Mucosa of stomach (tissue), 1 donor: ENCODE measurements at regions not wholly inside any gene's neighbourhood (a gene's known extent, or its start where the extent isn't known, plus 50 kb on each side); places are given as distances from the start of the nearest gene placed in this dataset.

Experiments used
- H3K27me3 ChIP-seq: one replicate; pipeline ENCODE4 v1.7.0; 2013; ENCODE audit warnings: mild to moderate bottlenecking, low read length; ENCODE audit not compliant: control insufficient read depth, insufficient read depth
- H3K36me3 ChIP-seq: one replicate; pipeline ENCODE4 v1.7.0; 2013; ENCODE audit warnings: low read length; ENCODE audit not compliant: control insufficient read depth, insufficient read depth
- H3K4me1 ChIP-seq: one replicate; pipeline ENCODE4 v1.7.0; 2013; ENCODE audit warnings: mild to moderate bottlenecking, low read length; ENCODE audit not compliant: control insufficient read depth, insufficient read depth
- H3K4me3 ChIP-seq: one replicate; pipeline ENCODE4 v1.7.0; 2013; ENCODE audit warnings: low read length
- H3K9ac ChIP-seq: one replicate; pipeline ENCODE4 v1.7.0; 2013; ENCODE audit warnings: mild to moderate bottlenecking, low read length, moderate library complexity
- H3K9me3 ChIP-seq: one replicate; pipeline ENCODE4 v1.7.0; 2013; ENCODE audit warnings: mild to moderate bottlenecking, low read length, moderate library complexity; ENCODE audit not compliant: control insufficient read depth
- donor health status: Pancreatic carcinoma.

- H3K36me3 ChIP-seq = no peaks in the 10 kb centered on the region
- H3K9me3 ChIP-seq = no peaks in the 10 kb centered on the region
- H3K27me3 ChIP-seq = no peaks in the 10 kb centered on the region
- no peak overlapping the region for H3K9ac ChIP-seq
- H3K4me1 ChIP-seq = no peaks in the 10 kb centered on the region
- no peak overlapping the region for H3K4me3 ChIP-seq
These were observed 982.6 kb upstream of the FANCL start for GRCh38 chr2:59223742-59224141.

GRCh38 chr2:59217360-59217759, 976.2 kb upstream of the FANCL start:
- H3K4me3 ChIP-seq = no peak overlapping the region
- no peaks in the 10 kb centered on the region for H3K4me1 ChIP-seq
- H3K9ac ChIP-seq = no peak overlapping the region
- no peaks in the 10 kb centered on the region for H3K36me3 ChIP-seq
- H3K9me3 ChIP-seq = no peaks in the 10 kb centered on the region
- H3K27me3 ChIP-seq = no peaks in the 10 kb centered on the region

GRCh38 chr2:59206361-59206760, 965.2 kb upstream of the FANCL start:
- Histone ChIP-seq H3K36me3 (no peaks in the 10 kb centered on the region), H3K9ac (no peak overlapping the region), H3K4me3 (no peak overlapping the region), H3K4me1 (no peaks in the 10 kb centered on the region), H3K9me3 (no peaks in the 10 kb centered on the region), H3K27me3 (no peaks in the 10 kb centered on the region)

GRCh38 chr2:59204040-59204439, 962.9 kb upstream of the FANCL start:
- H3K9me3 ChIP-seq = no peaks in the 10 kb centered on the region
- H3K4me3 ChIP-seq = no peak overlapping the region

GRCh38 chr2:59196491-59196890, 955.4 kb upstream of the FANCL start:
- Histone ChIP-seq H3K9ac (no peak overlapping the region), H3K9me3 (no peaks in the 10 kb centered on the region), H3K4me1 (no peaks in the 10 kb centered on the region), H3K27me3 (no peaks in the 10 kb centered on the region), H3K36me3 (no peaks in the 10 kb centered on the region), H3K4me3 (no peak overlapping the region)

More at GRCh38 chr2:59204040-59204439, 962.9 kb upstream of the FANCL start:
- H3K9ac ChIP-seq = no peak overlapping the region
- no peaks in the 10 kb centered on the region for H3K36me3 ChIP-seq
- no peaks in the 10 kb centered on the region for H3K4me1 ChIP-seq
- H3K27me3 ChIP-seq = no peaks in the 10 kb centered on the region

- H3K27me3 ChIP-seq = no peaks in the 10 kb centered on the region
- H3K9me3 ChIP-seq = no peaks in the 10 kb centered on the region
- H3K4me3 ChIP-seq = no peak overlapping the region
- H3K4me1 ChIP-seq = no peaks in the 10 kb centered on the region
- no peak overlapping the region for H3K9ac ChIP-seq
- H3K36me3 ChIP-seq = no peaks in the 10 kb centered on the region
These were observed 954.7 kb upstream of the FANCL start for GRCh38 chr2:59195851-59196250.

- Histone ChIP-seq H3K4me3 (no peak overlapping the region), H3K36me3 (no peaks in the 10 kb centered on the region), H3K9me3 (no peaks in the 10 kb centered on the region), H3K27me3 (no peaks in the 10 kb centered on the region), H3K4me1 (no peaks in the 10 kb centered on the region), H3K9ac (no peak overlapping the region)
These were observed 950.7 kb upstream of the FANCL start for GRCh38 chr2:59191781-59192180.

- Histone ChIP-seq H3K9ac (no peak overlapping the region), H3K4me3 (no peak overlapping the region), H3K27me3 (no peaks in the 10 kb centered on the region), H3K9me3 (no peaks in the 10 kb centered on the region), H3K4me1 (no peaks in the 10 kb centered on the region), H3K36me3 (no peaks in the 10 kb centered on the region)
These were observed 949.4 kb upstream of the FANCL start for GRCh38 chr2:59190518-59190917.

- Histone ChIP-seq H3K4me1 (no peaks in the 10 kb centered on the region), H3K9me3 (no peaks in the 10 kb centered on the region), H3K36me3 (no peaks in the 10 kb centered on the region), H3K4me3 (no peak overlapping the region), H3K9ac (no peak overlapping the region), H3K27me3 (no peaks in the 10 kb centered on the region)
These were observed 943.3 kb upstream of the FANCL start for GRCh38 chr2:59184276-59185020.

- H3K4me1 ChIP-seq = no peaks in the 10 kb centered on the region
- no peaks in the 10 kb centered on the region for H3K9me3 ChIP-seq
- no peak overlapping the region for H3K9ac ChIP-seq
- H3K36me3 ChIP-seq = no peaks in the 10 kb centered on the region
- H3K27me3 ChIP-seq = no peaks in the 10 kb centered on the region
- H3K4me3 ChIP-seq = no peak overlapping the region
These were observed 941.9 kb upstream of the FANCL start for GRCh38 chr2:59183070-59183469.

- H3K4me1 ChIP-seq = no peaks in the 10 kb centered on the region
- no peaks in the 10 kb centered on the region for H3K27me3 ChIP-seq
- H3K4me3 ChIP-seq = no peak overlapping the region
- no peak overlapping the region for H3K9ac ChIP-seq
- H3K36me3 ChIP-seq = no peaks in the 10 kb centered on the region
- H3K9me3 ChIP-seq = no peaks in the 10 kb centered on the region
These were observed 941.1 kb upstream of the FANCL start for GRCh38 chr2:59182249-59182648.

- no peaks in the 10 kb centered on the region for H3K4me1 ChIP-seq
- H3K4me3 ChIP-seq = no peak overlapping the region
- no peaks in the 10 kb centered on the region for H3K36me3 ChIP-seq
- H3K27me3 ChIP-seq = no peaks in the 10 kb centered on the region
- no peak overlapping the region for H3K9ac ChIP-seq
- no peaks in the 10 kb centered on the region for H3K9me3 ChIP-seq
These were observed 940.2 kb upstream of the FANCL start for GRCh38 chr2:59181347-59181746.

GRCh38 chr2:59180621-59181020, 939.5 kb upstream of the FANCL start:
- H3K36me3 ChIP-seq = no peaks in the 10 kb centered on the region
- no peaks in the 10 kb centered on the region for H3K4me1 ChIP-seq

More at GRCh38 chr2:59180621-59181020, 939.5 kb upstream of the FANCL start:
- Histone ChIP-seq H3K9ac (no peak overlapping the region), H3K4me3 (no peak overlapping the region), H3K9me3 (no peaks in the 10 kb centered on the region), H3K27me3 (no peaks in the 10 kb centered on the region)
